Osteoblast (primary cell): ENCODE measurements at regions not wholly inside any gene's neighbourhood (a gene's known extent, or its start where the extent isn't known, plus 50 kb on each side); places are given as distances from the start of the nearest gene placed in this dataset.

Experiments used
- DNase-seq: peaks from one replicate; pipeline ENCODE4 v3.0.0; 2011; ENCODE audit warnings: low spot score, mixed read lengths; ENCODE audit not compliant: insufficient read length; ENCODE audit errors: missing footprints
- H2AFZ ChIP-seq: 2 replicates; pipeline ENCODE4 v1.6.0; 2011; ENCODE audit warnings: mild to moderate bottlenecking, low read length
- H3K27ac ChIP-seq: 2 replicates; pipeline ENCODE4 v1.5.1; 2011; ENCODE audit warnings: mild to moderate bottlenecking, low read depth, low read length, moderate library complexity
- H3K27me3 ChIP-seq: 2 replicates; pipeline ENCODE4 v1.6.0; 2012; ENCODE audit warnings: mild to moderate bottlenecking, control low read depth, inconsistent platforms, low read length, moderate library complexity; ENCODE audit not compliant: insufficient read depth
- H3K36me3 ChIP-seq: 2 replicates; pipeline ENCODE4 v1.5.1; 2011; ENCODE audit warnings: mild to moderate bottlenecking, low read length, control low read depth, moderate library complexity; ENCODE audit not compliant: insufficient read depth
- H3K4me1 ChIP-seq: 2 replicates; pipeline ENCODE4 v1.5.1; 2011; ENCODE audit warnings: mild to moderate bottlenecking, low read length, control low read depth, moderate library complexity; ENCODE audit not compliant: insufficient read depth
- H3K4me2 ChIP-seq: 2 replicates; pipeline ENCODE4 v1.6.0; 2011; ENCODE audit warnings: mild to moderate bottlenecking, low read length; ENCODE audit not compliant: insufficient read depth
- H3K4me3 ChIP-seq: fragments of 200-600 bp; sonication (generic); 3 replicates; pipeline ENCODE4 v1.5.1; 2012; ENCODE audit warnings: mild to moderate bottlenecking, low read length, inconsistent platforms; ENCODE audit not compliant: insufficient read depth
- H3K79me2 ChIP-seq: 2 replicates; pipeline ENCODE4 v1.6.0; 2012; ENCODE audit warnings: mild to moderate bottlenecking, low read length, control low read depth, inconsistent platforms; ENCODE audit not compliant: insufficient read depth
- H3K9me3 ChIP-seq: 2 replicates; pipeline ENCODE4 v1.5.1; 2011; ENCODE audit warnings: low read depth, low read length, control low read depth
- H4K20me1 ChIP-seq: 2 replicates; pipeline ENCODE4 v1.6.0; 2012; ENCODE audit warnings: mild to moderate bottlenecking, low read length, control low read depth; ENCODE audit not compliant: insufficient read depth
- TF ChIP-seq, protein P1 (sequence below): IDR thresholded peaks from 2 replicates; pipeline ENCODE4 v1.5.1; 2011; ENCODE audit warnings: mild to moderate bottlenecking, low read depth, low read length, moderate library complexity; ENCODE audit errors: extremely low read depth

DNA sequence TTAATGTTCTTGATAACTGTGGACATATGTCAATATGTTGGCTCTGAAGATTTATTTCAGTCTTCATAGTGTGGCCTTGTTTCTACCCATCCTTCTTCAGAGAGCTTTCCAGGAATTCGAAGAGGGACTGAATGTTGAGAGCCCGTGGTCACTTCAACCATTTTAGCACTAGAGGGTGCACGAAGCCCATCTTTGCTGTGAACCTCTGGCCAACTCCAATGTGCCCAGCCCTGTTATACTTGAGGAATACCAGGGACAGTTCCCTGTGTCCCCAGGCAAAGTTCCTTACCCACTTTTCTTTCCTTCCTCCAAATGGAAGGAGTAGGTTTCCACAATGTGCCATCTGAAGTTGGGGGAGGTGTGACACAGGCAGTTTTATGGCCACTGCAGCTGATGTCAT lies 603.5 kb downstream of the RPL10L start:
- H3K4me3 ChIP-seq, result no peak overlapping the region
- no peak overlapping the region for H3K4me2 ChIP-seq
- H3K9me3 ChIP-seq, result no peaks in the 10 kb centered on the region
- TF ChIP-seq, protein P1, sequence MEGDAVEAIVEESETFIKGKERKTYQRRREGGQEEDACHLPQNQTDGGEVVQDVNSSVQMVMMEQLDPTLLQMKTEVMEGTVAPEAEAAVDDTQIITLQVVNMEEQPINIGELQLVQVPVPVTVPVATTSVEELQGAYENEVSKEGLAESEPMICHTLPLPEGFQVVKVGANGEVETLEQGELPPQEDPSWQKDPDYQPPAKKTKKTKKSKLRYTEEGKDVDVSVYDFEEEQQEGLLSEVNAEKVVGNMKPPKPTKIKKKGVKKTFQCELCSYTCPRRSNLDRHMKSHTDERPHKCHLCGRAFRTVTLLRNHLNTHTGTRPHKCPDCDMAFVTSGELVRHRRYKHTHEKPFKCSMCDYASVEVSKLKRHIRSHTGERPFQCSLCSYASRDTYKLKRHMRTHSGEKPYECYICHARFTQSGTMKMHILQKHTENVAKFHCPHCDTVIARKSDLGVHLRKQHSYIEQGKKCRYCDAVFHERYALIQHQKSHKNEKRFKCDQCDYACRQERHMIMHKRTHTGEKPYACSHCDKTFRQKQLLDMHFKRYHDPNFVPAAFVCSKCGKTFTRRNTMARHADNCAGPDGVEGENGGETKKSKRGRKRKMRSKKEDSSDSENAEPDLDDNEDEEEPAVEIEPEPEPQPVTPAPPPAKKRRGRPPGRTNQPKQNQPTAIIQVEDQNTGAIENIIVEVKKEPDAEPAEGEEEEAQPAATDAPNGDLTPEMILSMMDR, result no peak
- H3K27ac ChIP-seq, result no peak overlapping the region
- no peaks in the 10 kb centered on the region for H3K79me2 ChIP-seq
- no peaks in the 10 kb centered on the region for H3K4me1 ChIP-seq
- H2AFZ ChIP-seq, result no peak overlapping the region
- H3K27me3 ChIP-seq, result no peaks in the 10 kb centered on the region
- no peaks in the 10 kb centered on the region for H3K36me3 ChIP-seq
- no peak for DNase-seq
- no peaks in the 10 kb centered on the region for H4K20me1 ChIP-seq

DNA sequence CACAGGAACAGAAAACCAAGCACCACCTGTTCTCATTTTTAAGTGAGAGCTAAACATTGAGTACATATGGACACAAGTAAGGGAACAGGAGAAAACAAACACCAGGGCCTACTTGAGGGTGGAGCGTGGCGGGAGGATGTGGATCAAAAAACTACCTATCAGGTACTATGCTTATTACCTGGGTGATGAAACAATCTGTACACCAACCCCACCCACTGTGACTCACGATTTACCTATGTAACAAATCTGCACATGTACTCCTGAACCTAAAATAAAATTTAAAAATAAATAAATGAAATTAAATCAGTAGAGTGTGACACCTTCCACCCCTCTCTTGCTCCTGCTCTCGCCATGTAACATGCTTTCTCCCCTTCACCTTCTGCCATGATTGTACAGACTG lies 615.5 kb downstream of the RPL10L start:
- H3K9me3 ChIP-seq, result no peaks in the 10 kb centered on the region
- no peaks in the 10 kb centered on the region for H3K36me3 ChIP-seq
- no peak overlapping the region for H2AFZ ChIP-seq
- TF ChIP-seq, protein P1, result no peak
- DNase-seq, result no peak
- H3K4me1 ChIP-seq, result no peaks in the 10 kb centered on the region
- H3K27me3 ChIP-seq, result no peaks in the 10 kb centered on the region
- H3K27ac ChIP-seq, result no peak overlapping the region
- no peaks in the 10 kb centered on the region for H3K79me2 ChIP-seq
- no peaks in the 10 kb centered on the region for H4K20me1 ChIP-seq
- no peak overlapping the region for H3K4me3 ChIP-seq
- H3K4me2 ChIP-seq, result no peak overlapping the region

DNA sequence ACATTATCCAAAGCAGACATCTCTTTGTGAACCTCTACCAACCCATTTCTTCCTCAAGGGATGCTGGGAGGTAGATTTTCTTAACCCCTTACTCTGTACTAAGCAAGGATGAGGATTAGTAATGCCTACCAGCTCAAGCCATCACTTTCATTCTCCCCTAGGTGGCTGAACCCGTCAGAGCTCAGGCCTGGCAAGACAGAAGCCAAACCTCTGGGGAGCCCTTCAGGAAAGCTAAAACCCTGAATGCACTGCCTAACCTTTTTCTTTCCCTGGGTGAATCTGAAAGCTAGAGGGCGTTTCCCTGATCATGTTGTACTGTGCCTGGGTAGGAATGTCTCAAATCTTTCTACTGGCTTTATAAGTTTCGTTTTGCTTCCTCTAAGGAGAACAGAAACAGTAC lies 617.3 kb downstream of the RPL10L start:
- Histone ChIP-seq H3K4me2 (no peak overlapping the region), H3K27me3 (no peaks in the 10 kb centered on the region), H4K20me1 (no peaks in the 10 kb centered on the region), H3K4me1 (no peaks in the 10 kb centered on the region), H3K9me3 (no peaks in the 10 kb centered on the region), H3K4me3 (no peak overlapping the region), H3K36me3 (no peaks in the 10 kb centered on the region), H3K27ac (no peak overlapping the region), H2AFZ (no peak overlapping the region), H3K79me2 (no peaks in the 10 kb centered on the region)
- TF ChIP-seq, protein P1, result no peak
- DNase-seq, result no peak

- Histone ChIP-seq H3K36me3 (no peaks in the 10 kb centered on the region), H3K4me3 (no peak overlapping the region), H3K79me2 (no peaks in the 10 kb centered on the region), H3K27ac (no peak overlapping the region), H3K27me3 (no peaks in the 10 kb centered on the region), H3K4me1 (no peaks in the 10 kb centered on the region), H4K20me1 (no peaks in the 10 kb centered on the region), H2AFZ (no peak overlapping the region), H3K4me2 (no peak overlapping the region), H3K9me3 (no peaks in the 10 kb centered on the region)
- no peak for DNase-seq
- TF ChIP-seq, protein P1, result no peak
Observed at GRCh38 chr14:46018846-46019420, 632.6 kb downstream of the RPL10L start.
